Peyer's patch (tissue), 4 donors: ENCODE measurements at regions not wholly inside any gene's neighbourhood (a gene's known extent, or its start where the extent isn't known, plus 50 kb on each side); places are given as distances from the start of the nearest gene placed in this dataset.

Source experiments
- DNase-seq, 3 donors: peaks; one replicate each; pipeline ENCODE4 v3.0.0-alpha.2; 2017 to 2019
- H3K27ac ChIP-seq, 4 donors: fragments of 200-600 bp; sonication (generic); one replicate each; pipeline ENCODE4 v1.5.1; 2016 to 2019
- H3K27me3 ChIP-seq, 2 donors: fragments of 200-600 bp; sonication (generic); one replicate each; pipeline ENCODE4 v1.5.1; 2019
- H3K36me3 ChIP-seq, 3 donors: fragments of 200-600 bp; sonication (generic); one replicate each; pipeline ENCODE4 v1.5.1; 2016 to 2019
- H3K4me1 ChIP-seq, 4 donors: fragments of 200-600 bp; sonication (generic); one replicate each; pipeline ENCODE4 v1.5.1; 2016 to 2019
- H3K4me3 ChIP-seq, 4 donors: fragments of 200-600 bp; sonication (generic); 1 replicate in 3 of 4; 2 replicates in 1 of 4; pipeline ENCODE4 v1.5.1; 2016 to 2019; ENCODE audit warnings: mild to moderate bottlenecking in 1 of 4
- H3K9me3 ChIP-seq, 4 donors: fragments of 200-600 bp; sonication (generic); one replicate each; pipeline ENCODE4 v1.5.1; 2016 to 2019; ENCODE audit warnings: mild to moderate bottlenecking in 1 of 4
- POLR2A ChIP-seq, 2 donors: fragments of 450-650 bp; IDR thresholded peaks; one replicate each; pipeline ENCODE4 v1.5.1; 2017; ENCODE audit warnings: antibody characterized with exemption in 2 of 2, mild to moderate bottlenecking in 2 of 2, moderate library complexity in 2 of 2
- TF ChIP-seq, protein P1 (sequence below), 6 experiments: fragments of 450-650 bp in 4 of 6; fragments of 200-600 bp in 2 of 6; sonication (generic) in 1 of 6; IDR thresholded peaks; one replicate each; pipeline ENCODE4 v1.5.1; 2017 to 2019; ENCODE audit warnings: antibody characterized with exemption in 6 of 6, mild to moderate bottlenecking in 3 of 6, moderate library complexity in 1 of 6

DNA sequence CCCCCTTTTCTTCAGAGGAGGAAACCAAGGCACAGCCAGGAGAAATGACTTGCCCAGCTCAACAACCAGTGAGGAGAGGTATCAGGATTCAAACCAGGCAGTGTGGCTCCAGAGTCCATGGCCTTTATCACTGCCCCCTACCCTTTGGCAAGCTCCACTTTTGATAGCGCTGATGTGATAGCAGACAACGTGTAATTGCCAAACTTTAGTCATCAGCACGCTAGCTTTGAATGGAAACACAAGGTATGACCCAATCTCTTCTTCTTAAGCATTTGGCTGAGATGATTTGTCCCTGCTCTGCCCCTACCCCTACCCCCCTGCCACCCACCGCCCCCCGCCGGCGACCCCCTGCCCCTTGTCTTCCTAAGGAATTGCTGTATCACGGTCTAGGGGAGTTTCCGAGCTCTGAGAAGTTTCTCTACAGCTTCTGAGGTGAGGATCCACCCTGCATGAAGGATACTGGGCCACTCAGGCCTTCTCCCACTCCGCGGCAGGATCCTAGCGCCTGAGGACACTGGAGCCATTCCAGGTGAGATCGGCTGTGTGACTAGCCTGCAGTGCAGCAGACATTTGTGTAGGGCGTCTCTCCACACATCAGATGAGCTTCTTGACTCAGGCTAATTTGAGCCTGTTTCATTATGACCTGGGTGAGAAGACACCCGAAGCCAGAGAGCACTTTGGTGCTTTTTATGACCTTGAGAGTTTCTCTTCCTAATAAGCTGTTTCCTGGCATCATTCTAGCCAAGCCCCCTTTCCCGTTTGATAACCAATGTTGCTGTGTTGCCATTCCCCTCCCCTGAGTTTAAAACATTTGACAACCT lies 75.1 kb upstream of the MAP4K4 start:
- peak overlapping the region in 1 of 4 donors; percentile 20 for H3K27ac ChIP-seq
- no peak for DNase-seq

DNA sequence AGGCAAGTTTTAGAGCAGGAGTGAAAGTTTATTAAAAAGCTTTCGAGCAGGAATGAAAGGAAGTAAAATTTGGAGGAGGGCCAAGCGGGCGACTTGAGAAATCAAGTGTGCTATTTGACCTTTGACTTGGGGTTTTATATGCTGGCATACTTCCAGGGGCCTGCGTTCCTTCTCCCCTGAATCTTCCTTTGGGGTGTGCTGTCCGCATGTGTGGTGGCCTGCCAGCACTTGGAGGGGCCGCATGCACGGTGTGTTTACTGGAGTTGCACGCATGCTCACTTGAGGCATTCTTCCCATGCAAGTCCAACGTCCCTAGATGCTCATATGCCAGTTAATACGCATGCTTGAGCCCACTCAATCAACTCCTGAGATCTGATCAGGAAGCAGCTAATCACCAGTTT lies 78.3 kb upstream of the MAP4K4 start:
- DNase-seq = peak in 1 of 3 donors; percentile 61
- Histone ChIP-seq H3K4me3 (no peak overlapping the region), H3K36me3 (no peaks in the 10 kb centered on the region), H3K4me1 (peaks cover 0 to 12% (median 2%) of the 10 kb centered on the region in 4 donors), H3K9me3 (no peaks in the 10 kb centered on the region), H3K27me3 (no peaks in the 10 kb centered on the region), H3K27ac (no peak overlapping the region)
- no peak for TF ChIP-seq POLR2A (IDR thresholded peaks at IDR 0.05)
- TF ChIP-seq, protein P1, sequence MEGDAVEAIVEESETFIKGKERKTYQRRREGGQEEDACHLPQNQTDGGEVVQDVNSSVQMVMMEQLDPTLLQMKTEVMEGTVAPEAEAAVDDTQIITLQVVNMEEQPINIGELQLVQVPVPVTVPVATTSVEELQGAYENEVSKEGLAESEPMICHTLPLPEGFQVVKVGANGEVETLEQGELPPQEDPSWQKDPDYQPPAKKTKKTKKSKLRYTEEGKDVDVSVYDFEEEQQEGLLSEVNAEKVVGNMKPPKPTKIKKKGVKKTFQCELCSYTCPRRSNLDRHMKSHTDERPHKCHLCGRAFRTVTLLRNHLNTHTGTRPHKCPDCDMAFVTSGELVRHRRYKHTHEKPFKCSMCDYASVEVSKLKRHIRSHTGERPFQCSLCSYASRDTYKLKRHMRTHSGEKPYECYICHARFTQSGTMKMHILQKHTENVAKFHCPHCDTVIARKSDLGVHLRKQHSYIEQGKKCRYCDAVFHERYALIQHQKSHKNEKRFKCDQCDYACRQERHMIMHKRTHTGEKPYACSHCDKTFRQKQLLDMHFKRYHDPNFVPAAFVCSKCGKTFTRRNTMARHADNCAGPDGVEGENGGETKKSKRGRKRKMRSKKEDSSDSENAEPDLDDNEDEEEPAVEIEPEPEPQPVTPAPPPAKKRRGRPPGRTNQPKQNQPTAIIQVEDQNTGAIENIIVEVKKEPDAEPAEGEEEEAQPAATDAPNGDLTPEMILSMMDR (IDR thresholded peaks at IDR 0.05) = no peak

More for the DNA sequence above, 75.1 kb upstream of the MAP4K4 start:
- TF ChIP-seq POLR2A (IDR thresholded peaks at IDR 0.05) = no peak
- TF ChIP-seq, protein P1 (IDR thresholded peaks at IDR 0.05) = no peak
- Histone ChIP-seq H3K36me3 (no peaks in the 10 kb centered on the region), H3K27me3 (no peaks in the 10 kb centered on the region), H3K4me3 (no peak overlapping the region), H3K9me3 (no peaks in the 10 kb centered on the region), H3K4me1 (peaks cover 0 to 12% (median 2%) of the 10 kb centered on the region in 4 donors)

DNA sequence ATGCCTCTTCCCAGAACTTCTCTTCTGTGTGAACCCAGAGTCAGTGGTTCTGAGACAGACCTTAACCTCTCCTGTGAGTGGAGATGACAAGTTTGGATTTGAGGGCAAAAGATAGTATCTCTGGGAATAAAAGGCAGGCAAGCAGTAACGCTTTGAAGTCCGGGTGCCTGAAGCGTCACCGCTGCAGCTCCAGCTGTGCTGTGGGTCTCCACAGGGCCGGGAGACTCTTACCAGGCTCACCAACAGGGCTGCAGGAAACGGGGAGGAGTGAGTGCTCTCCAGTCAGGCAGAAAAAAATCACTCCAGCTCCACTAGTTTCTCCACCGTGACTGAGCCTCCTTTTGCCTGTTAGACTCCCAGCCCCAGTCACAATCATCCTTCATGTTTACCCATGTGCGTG lies 79.7 kb upstream of the MAP4K4 start:
- Histone ChIP-seq H3K27me3 (no peaks in the 10 kb centered on the region), H3K9me3 (no peaks in the 10 kb centered on the region), H3K4me1 (peaks cover 0 to 12% (median 2%) of the 10 kb centered on the region in 4 donors), H3K36me3 (no peaks in the 10 kb centered on the region), H3K27ac (no peak overlapping the region), H3K4me3 (no peak overlapping the region)
- TF ChIP-seq, protein P1 (IDR thresholded peaks at IDR 0.05) = no peak
- no peak for TF ChIP-seq POLR2A (IDR thresholded peaks at IDR 0.05)
- DNase-seq = no peak

DNA sequence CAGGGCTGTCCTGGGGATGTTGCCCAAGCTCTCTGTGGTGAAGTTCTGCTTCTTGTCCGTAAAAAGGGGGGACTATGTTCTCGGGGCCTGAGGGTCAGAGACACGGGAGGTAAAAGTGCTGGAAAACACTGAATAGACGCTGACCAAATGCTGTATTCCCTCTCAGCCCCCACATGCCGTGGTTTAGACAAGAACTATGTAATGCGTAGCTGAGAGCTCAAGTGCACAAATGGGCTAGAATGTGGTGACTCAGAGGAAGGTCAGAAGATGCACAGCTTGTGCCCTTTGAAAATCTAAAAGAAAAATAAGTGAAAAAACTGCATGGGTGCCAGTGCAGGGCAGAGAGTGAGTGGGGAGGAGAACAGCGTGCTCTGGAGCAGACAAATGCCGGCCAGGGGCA lies 80.3 kb upstream of the MAP4K4 start:
- Histone ChIP-seq H3K4me3 (no peak overlapping the region), H3K9me3 (no peaks in the 10 kb centered on the region), H3K27me3 (no peaks in the 10 kb centered on the region), H3K36me3 (no peaks in the 10 kb centered on the region), H3K4me1 (peaks cover 0 to 12% (median 0%) of the 10 kb centered on the region in 4 donors), H3K27ac (no peak overlapping the region)
- DNase-seq = no peak
- TF ChIP-seq, protein P1 (IDR thresholded peaks at IDR 0.05) = no peak
- no peak for TF ChIP-seq POLR2A (IDR thresholded peaks at IDR 0.05)

DNA sequence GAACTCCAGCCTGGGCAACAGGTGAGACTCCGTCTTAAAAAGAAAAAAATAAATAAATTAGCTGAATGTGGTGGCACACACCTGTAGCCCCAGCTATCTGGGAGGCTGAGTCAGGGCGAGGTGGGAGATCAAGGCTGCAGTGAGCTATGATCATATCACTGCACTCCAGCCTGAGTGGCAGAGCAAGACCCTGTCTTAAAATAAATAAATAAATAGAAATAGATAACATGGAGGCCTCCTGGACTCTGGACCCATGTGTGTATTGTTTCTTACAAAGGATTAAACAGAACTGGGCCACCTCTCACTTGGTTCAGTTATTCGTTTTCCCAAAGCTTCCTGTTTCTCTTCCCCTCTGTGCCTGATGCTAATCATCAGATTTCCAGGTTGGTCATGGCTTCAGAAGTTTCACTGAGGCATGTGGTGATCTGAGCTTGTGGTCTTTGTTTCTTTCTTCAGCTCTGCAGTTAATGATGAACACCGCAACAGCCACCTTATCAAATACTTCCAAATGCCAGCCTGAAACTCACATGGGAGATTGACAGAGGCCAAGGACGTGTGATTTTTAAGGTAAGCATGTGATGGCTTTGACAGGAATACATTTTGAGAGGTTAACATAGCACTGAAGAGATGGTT lies 83.3 kb upstream of the MAP4K4 start:
- no peak for TF ChIP-seq POLR2A (IDR thresholded peaks at IDR 0.05)
- TF ChIP-seq, protein P1 (IDR thresholded peaks at IDR 0.05) = no peak
- Histone ChIP-seq H3K9me3 (no peaks in the 10 kb centered on the region), H3K4me1 (peaks cover 0 to 8% (median 0%) of the 10 kb centered on the region in 4 donors)

More for the DNA sequence above, 83.3 kb upstream of the MAP4K4 start:
- Histone ChIP-seq H3K27me3 (no peaks in the 10 kb centered on the region), H3K4me3 (no peak overlapping the region), H3K27ac (no peak overlapping the region), H3K36me3 (no peaks in the 10 kb centered on the region)
- DNase-seq = no peak
